Colonic mucosa (tissue), 4 donors: ENCODE measurements at regions not wholly inside any gene's neighbourhood (a gene's known extent, or its start where the extent isn't known, plus 50 kb on each side); places are given as distances from the start of the nearest gene placed in this dataset.

Experiments used
- DNase-seq: peaks from one replicate; pipeline ENCODE4 v3.0.0-alpha.2; 2020
- H3K27ac ChIP-seq: fragments of 200-600 bp; one replicate; pipeline ENCODE4 v1.8.0; 2021
- H3K27me3 ChIP-seq: fragments of 200-600 bp; one replicate; pipeline ENCODE4 v1.8.0; 2021
- H3K36me3 ChIP-seq: fragments of 200-600 bp; one replicate; pipeline ENCODE4 v1.8.0; 2021
- H3K4me1 ChIP-seq: fragments of 200-600 bp; one replicate; pipeline ENCODE4 v1.8.0; 2021; ENCODE audit warnings: mild to moderate bottlenecking
- H3K4me3 ChIP-seq: fragments of 200-600 bp; one replicate; pipeline ENCODE4 v1.8.0; 2021
- H3K9ac ChIP-seq, 2 donors: one replicate each; pipeline ENCODE4 v1.7.0; 2013; ENCODE audit warnings: control low read depth in 2 of 2, low read depth in 2 of 2, low read length in 2 of 2
- H3K9me3 ChIP-seq: fragments of 200-600 bp; one replicate; pipeline ENCODE4 v1.8.0; 2021
- CTCF ChIP-seq: fragments of 200-600 bp; IDR thresholded peaks from one replicate; pipeline ENCODE4 v1.8.0; 2022; ENCODE audit warnings: antibody characterized with exemption, mild to moderate bottlenecking
- intact Hi-C: fragments of 100-400 bp; cut with DNase I; formaldehyde crosslinking; loops from one replicate; pipeline ENCODE4 v1.14.1; 2022
- donor health status: healthy.
- donor health status: DM: no; HTN: no; CAD: no.
- donor health status: DM: no; HTN: no; CAD: no.

- no peak for TF ChIP-seq CTCF
- Histone ChIP-seq H3K36me3 (no peaks in the 10 kb centered on the region), H3K9me3 (no peaks in the 10 kb centered on the region), H3K27me3 (no peaks in the 10 kb centered on the region), H3K4me1 (no peaks in the 10 kb centered on the region), H3K4me3 (no peak overlapping the region), H3K27ac (no peak overlapping the region), H3K9ac (no peak overlapping the region)
- intact Hi-C loops, result no loop called here
- DNase-seq, result no peak
Measured at GRCh38 chr18:76587879-76588271, 92.8 kb upstream of the ZNF516 start.

DNA sequence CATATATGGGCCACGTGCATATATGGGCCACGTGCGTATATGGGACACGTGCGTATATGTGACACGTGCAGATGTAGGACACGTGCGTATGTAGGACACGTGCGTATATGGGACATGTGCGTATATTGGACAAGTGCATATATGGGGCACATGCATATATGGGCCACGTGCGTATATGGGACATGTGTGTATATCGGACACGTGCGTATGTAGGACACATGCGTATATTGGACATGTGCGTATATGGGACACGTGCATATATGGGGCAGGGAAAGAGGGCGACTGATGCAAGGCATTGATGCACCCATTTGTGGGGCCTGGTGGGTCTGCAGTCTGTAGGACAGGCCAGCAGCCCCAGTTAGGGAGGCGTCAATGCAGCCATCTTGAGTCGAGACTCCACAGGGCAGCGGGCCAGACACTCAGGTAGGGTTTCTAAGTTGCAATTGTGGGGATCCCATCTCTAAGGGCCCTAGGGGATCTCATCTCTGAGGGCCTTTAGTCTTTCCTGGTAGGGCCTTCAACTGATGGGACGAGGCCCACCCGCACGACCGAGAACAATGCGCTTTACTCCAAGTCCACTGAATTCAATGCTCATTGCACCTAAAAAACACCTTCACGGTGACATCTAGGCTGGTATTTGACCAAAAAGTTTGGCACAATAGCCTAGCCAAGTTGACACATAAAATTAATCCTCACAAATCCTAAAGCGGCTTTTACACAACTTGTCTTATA is 92.3 kb upstream of the ZNF516 start:
- Histone ChIP-seq H3K27ac (no peak overlapping the region), H3K36me3 (no peaks in the 10 kb centered on the region), H3K9me3 (no peaks in the 10 kb centered on the region), H3K4me1 (no peaks in the 10 kb centered on the region), H3K4me3 (no peak overlapping the region), H3K9ac (no peak overlapping the region), H3K27me3 (no peaks in the 10 kb centered on the region)
- no peak for TF ChIP-seq CTCF
- DNase-seq, result no peak
- intact Hi-C loops, result no loop called here

- Histone ChIP-seq H3K9ac (no peak overlapping the region), H3K36me3 (no peaks in the 10 kb centered on the region), H3K4me1 (no peaks in the 10 kb centered on the region), H3K27ac (no peak overlapping the region), H3K27me3 (no peaks in the 10 kb centered on the region), H3K4me3 (no peak overlapping the region), H3K9me3 (no peaks in the 10 kb centered on the region)
- intact Hi-C loops, result no loop called here
- DNase-seq, result no peak
- TF ChIP-seq CTCF, result no peak
Measured at GRCh38 chr18:76584414-76585310, 89.6 kb upstream of the ZNF516 start.

DNA sequence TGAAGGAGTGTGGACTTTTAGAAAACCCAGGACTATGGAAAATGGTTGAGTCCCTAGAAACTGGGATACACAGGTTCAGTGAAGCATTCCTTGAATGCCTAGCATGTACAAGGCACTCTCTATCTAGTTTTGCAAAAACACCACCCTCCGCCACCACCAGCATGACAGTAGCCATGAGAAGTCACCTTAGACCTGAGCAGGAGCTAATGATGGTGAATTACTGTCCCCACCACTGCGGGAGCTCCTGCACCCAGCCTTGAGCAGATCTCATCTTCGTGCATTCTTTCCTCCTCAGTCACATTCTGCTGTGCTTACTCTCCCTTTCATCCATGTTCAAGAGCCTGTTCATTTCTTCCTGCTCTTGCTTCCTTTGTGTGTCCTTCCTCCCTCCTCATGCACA is 86.2 kb upstream of the ZNF516 start:
- H3K4me3 ChIP-seq, result no peak overlapping the region
- H3K9me3 ChIP-seq, result no peaks in the 10 kb centered on the region
- no peaks in the 10 kb centered on the region for H3K36me3 ChIP-seq
- H3K27ac ChIP-seq, result no peak overlapping the region
- H3K27me3 ChIP-seq, result no peaks in the 10 kb centered on the region
- TF ChIP-seq CTCF, result no peak
- no peak overlapping the region for H3K9ac ChIP-seq
- no peaks in the 10 kb centered on the region for H3K4me1 ChIP-seq
- no peak for DNase-seq
- intact Hi-C loops, result no loop called here

DNA sequence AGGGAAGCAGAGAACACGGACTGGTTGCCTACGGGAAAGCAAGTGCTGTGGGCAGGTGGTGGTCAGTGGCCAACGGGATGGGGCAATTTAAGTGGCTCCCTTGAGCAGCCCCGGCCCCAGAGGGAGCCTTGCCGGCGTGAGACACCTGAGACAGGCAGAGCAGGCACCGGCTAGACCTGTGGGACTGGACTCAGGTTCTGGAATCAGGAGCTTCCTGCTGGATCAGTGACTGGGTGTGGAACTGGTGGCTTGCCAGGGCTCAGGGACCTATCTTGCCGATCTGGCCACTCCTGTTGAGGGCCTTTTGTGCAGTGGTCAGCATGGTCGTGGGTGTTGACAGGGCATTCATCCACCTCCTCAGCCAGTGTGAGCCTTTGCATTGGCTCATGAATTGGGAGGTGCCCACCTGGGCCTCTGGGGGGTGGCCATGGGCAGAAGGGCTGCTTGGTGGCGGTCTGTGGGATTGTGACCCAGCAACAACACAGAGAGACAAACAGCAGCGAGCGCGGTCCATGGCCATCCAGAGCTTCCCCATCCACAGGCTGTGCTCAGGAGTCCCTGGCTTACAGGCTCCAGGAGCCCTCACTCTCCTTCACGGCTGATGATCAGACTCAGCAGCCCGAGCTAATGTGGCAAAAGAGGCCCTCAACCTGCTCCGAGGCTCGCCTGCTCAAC is 85.4 kb upstream of the ZNF516 start:
- TF ChIP-seq CTCF, result no peak
- intact Hi-C loops, result no loop called here
- DNase-seq, result no peak
- Histone ChIP-seq H3K36me3 (no peaks in the 10 kb centered on the region), H3K4me1 (no peaks in the 10 kb centered on the region), H3K27ac (no peak overlapping the region), H3K9me3 (no peaks in the 10 kb centered on the region), H3K9ac (no peak overlapping the region), H3K27me3 (no peaks in the 10 kb centered on the region), H3K4me3 (no peak overlapping the region)
